NCI-H187 treated with DMSO at 0.1 percent for 48 hours (cell line): ENCODE measurements at regions not wholly inside any gene's neighbourhood (a gene's known extent, or its start where the extent isn't known, plus 50 kb on each side); places are given as distances from the start of the nearest gene placed in this dataset.
"Not testable (repeated sequence)": the region's sequence is repeated elsewhere in the genome, so short reads cannot be mapped to it uniquely, and the experiment has no call there.

Experiments
- DNase-seq: peaks from one replicate; lab custom pipeline; 2025; lab: John Stamatoyannopoulos, UW

DNA sequence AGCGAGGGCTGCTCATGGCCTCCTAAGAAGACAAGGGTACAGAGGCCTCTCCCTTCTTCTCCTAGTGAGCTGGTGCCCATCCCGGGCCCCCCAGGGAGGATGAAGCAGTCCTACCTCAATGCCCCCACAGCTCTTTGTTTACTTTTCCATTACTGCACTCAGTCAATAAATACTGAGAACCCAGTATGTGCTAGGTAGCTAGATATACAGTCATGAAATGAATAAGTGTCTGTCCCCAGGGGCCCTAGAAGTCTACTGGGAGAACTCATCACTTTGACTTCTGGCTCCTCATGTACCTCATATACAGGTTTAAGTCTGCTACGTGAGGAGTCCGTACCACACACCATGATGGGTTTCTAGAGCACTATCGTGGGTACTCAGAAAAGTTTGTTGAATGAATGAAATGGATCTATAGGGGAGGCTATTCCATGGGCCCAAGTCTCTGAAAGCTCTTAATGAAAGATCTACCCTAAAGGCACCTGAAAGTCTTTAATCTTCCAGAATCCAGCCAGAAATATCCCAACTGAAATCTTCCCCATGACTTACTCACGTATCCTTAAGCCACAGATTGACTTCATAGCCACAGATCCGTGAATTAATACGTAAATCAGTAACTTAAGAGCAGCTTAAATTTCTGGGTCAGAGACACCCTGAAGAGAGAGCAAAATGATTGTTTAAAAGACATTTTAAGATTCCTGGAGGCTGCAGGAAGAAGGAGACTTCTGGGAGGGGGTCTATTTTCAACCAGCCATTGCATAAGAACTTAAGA is 51.6 kb upstream of the POMP start:
- DNase-seq, result no peak

- no peak for DNase-seq
These were observed 52.5 kb upstream of the POMP start for GRCh38 chr13:28606466-28606865.

GRCh38 chr13:28605147-28605546 is 53.8 kb upstream of the POMP start:
- not testable (repeated sequence) for DNase-seq

DNA sequence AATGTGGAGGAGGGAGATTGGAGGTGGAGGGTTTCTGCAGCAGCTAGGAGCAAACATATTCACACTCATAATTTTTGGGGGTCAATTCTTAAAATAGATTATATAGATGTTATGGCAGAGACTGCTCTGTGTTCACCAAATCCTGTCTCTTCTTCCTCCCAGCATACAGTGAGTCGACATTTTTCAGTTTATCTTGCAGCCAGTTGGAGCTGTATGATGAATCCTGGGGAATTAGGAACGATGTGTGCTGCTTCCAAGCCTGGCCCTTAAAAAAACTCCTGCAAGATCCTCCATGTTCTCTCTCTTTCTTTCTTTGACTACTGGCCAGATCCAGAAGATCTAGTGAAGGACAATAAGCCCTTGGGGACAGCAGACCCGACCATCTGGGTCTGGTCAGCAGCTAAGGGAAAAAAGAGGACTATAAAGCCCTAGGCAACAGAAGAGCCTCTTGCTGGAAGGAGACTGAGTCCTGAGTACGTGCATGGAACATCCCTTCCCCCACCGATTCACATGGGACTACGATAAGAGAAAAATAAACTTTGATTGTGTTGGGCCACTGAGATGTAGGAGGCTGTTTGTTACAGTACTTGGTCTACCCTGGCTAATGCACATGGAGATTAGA is 55.8 kb upstream of the POMP start:
- no peak for DNase-seq

- no peak for DNase-seq
These were observed 56.4 kb upstream of the POMP start for GRCh38 chr13:28602580-28602979.

DNA sequence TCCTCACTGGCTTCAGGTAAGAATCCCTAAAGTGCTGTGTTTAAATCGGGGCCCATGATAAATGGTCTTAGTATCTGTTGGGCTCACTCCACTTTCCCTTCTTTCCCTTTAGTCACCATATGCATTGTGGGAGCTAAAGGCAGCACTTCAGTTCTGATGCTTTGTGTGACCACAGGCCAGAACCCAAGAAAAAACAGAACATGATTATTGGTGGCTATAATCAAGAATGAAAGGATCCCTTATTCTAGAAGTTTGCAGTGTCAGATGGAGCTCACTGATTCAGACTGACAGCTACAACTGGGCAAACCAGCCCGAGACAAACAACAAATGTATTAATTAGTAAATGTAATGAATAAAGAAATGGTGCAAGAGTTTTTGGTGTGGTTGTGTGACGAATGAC is 57.3 kb upstream of the POMP start:
- no peak for DNase-seq

DNA sequence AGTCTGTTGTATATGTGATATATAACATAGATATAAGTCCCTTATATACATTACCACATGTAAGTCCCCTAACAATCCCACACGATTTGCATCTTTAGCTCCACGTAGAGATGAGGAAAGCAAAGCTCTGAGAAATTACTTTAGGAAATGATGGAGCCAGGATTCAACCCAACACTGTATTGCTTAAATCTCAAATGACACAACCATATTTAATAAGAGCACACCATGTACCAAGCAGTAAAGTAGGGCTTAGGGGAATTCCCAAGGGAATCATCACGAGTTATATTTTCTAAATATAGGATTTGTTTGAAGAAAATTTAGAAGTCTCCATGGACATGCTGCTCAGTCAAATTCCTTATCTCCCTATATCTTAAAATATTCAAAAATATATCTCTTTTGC is 61.3 kb upstream of the POMP start:
- no peak for DNase-seq

DNA sequence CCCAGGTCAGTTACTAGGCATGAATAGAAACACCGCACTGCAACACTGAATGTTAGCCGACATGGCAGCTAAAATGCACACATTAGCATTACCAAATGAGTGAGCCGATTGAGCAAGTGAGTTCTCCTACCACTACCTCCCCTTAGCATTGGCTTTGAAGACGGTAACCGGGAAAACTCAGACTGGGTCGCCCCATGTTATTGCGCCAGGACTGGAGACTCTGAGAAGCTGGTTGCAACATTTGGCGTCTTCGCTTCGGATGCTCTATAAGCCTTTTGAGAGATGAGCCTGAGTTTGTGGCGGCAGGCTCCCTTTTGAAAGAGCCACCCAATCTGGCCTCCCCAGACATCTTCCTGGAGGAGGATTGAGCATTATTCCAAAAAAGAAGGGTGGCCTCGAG is 68.5 kb upstream of the POMP start:
- no peak for DNase-seq

DNA sequence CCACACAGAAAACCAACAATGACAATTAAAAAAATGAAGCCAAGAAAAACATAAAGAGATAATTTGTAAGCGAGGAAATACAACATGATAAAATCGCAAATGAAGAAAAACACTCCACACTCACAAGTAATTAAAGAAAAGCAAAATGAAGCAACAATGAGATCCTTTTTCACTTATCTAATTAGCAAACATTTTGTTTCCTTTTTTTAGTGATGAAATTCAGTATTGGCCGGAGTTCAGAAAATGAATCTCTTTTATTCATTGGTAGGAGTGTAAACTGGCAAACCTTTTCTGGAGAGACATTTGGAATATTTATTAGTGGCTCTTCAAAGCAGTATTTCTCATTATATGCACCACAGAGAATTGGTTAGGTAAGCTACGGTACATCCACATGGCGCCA is 70.6 kb upstream of the POMP start:
- no peak for DNase-seq

GRCh38 chr13:28587174-28587540 is 71.8 kb upstream of the POMP start:
- DNase-seq, result no peak

DNA sequence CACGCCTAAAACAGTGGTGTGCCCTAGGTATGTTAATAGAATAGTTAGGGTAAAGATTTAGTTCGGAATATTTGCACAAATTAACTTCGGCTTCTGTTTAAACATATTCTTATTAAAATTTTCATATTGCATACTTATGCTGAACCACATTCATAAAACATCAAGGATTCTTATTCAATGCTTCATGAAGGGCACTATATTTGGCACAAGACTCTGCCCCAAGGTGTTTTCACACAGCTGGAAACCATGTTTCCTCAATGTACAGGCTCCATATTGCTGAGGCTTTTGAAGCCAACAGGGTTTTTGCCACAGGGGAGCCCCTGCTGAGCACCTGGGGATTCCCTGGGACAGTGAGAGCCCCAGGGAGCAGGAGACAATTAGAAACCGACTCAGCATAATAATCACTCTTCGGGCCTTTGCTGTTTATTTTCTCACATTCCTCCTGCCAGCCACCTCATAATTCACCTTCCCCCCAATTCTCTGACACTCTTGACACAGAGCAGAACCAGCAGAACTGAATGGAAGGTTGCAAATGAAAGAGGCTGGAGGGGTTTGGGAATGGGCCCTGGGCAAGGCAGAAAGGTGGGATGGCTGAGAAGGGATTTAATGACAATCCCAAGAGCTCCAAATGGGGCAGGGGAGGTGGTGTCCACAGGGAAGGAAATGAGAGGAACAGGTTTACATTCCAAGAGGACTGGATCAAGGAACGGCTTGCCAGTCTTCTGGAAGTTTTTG is 72.3 kb upstream of the POMP start:
- DNase-seq, result no peak

GRCh38 chr13:28585561-28585960 is 73.4 kb upstream of the POMP start:
- no peak for DNase-seq

DNA sequence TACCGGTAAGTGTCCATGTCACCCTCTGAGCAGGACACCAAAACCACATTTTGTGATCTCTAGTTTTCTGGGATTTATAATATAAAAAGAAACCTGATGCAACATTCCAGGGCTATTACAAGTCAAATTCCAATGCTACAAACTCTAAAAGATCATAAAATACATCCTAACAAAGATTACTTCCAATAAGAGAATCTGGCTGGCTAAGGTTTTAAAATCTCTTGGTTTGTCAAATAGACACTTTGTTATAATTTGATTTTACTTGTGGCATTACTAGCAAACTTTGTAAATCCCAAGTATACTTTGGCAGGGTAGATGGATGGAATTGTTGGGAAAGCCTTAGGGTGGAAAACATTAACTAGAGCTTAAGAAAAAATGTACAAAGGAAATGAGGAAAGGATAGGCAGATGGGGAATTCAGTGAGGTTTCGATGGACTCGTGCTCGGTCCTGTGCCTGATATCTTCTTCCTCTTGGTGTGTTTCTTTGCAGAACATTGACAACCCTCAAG is 74.0 kb upstream of the POMP start:
- no peak for DNase-seq

GRCh38 chr13:28583651-28584091 is 75.3 kb upstream of the POMP start:
- no peak for DNase-seq

GRCh38 chr13:28582892-28583240 is 76.1 kb upstream of the POMP start:
- DNase-seq, result no peak

- DNase-seq, result no peak
These were observed 76.6 kb upstream of the POMP start for GRCh38 chr13:28582225-28582891.

GRCh38 chr13:28581451-28581850 is 77.5 kb upstream of the POMP start:
- DNase-seq, result no peak

- no peak for DNase-seq
These were observed 79.2 kb upstream of the POMP start for GRCh38 chr13:28579736-28580135.

GRCh38 chr13:28579322-28579721 is 79.6 kb upstream of the POMP start:
- DNase-seq, result no peak

DNA sequence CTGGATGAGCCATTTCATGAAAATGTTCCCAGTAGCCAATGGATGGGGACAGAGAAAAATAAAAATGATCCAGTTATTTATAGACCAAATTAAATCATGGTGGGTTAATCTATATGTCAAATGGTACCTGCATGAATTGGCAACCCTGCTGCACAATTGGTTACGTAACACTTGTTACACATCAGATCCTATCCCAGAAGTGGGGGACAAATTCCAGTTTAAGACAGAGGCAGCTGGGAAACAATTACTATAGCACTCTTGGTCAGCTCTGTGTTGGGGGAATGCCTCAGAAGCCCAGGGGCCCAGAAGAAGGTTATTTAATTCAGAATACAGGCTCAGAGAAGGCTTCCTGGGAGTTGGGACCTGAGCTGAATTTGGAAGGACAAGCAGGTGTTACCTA is 81.1 kb upstream of the FLT1 start:
- no peak for DNase-seq

DNA sequence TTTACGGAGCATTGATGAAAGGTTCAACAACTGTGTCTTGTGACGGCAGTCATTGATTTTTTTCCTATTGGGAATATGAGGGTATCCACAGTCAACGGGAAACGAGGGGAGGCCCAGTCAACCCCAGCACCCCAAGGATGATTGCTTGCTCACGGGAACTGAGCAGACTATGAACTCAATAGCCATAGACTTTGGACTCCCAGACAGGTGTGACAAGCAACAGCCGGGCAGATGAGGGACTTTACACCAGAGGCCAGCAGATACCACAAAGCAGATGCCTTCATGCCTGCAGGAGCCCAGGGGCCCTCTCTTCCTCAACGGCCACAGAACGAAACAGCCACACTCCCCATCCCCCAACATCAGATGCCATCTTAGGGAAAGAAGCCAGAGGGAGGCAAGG is 80.3 kb upstream of the FLT1 start:
- DNase-seq, result no peak

GRCh38 chr13:28574617-28575142 is 79.8 kb upstream of the FLT1 start:
- DNase-seq, result no peak
